HG02610 (cell line): ENCODE measurements at regions not wholly inside any gene's neighbourhood (a gene's known extent, or its start where the extent isn't known, plus 50 kb on each side); places are given as distances from the start of the nearest gene placed in this dataset.

ENCODE experiments used
- ATAC-seq: cut with Tn5 transposase; IDR thresholded peaks from one replicate; pipeline ENCODE4 v1.9.1; 2021; ENCODE audit warnings: mild to moderate bottlenecking, moderate library complexity; ENCODE audit not compliant: unreplicated experiment

GRCh38 chr10:129078346-129078745 lies 388.7 kb upstream of the MGMT start:
- ATAC-seq = no peak

GRCh38 chr10:129078746-129079145 lies 388.3 kb upstream of the MGMT start:
- no peak for ATAC-seq

- no peak for ATAC-seq
These were observed 387.3 kb upstream of the MGMT start for GRCh38 chr10:129079705-129080104.

- ATAC-seq = no peak
These were observed 381.2 kb upstream of the MGMT start for GRCh38 chr10:129085811-129086210.

- no peak for ATAC-seq
These were observed 377.7 kb upstream of the MGMT start for GRCh38 chr10:129089341-129089740.

DNA sequence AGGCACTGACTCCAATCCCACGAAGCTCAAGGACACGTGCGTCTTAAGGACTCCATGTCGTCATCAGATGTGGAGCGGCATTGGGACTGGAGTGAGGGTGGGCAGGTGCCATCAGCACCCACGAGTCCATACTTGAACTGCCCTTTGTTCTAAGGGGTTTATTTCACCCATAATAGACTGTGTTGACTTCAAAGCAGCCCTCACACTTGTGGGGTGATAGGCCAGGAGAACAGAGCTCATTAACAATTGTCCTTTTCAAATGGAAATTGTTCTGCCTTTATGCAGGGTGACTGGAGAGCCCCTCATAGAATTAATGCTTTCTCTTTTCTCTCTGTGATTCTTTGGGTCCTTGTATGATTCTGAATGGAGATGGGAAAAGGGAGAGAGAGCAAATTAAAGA lies 376.9 kb upstream of the MGMT start:
- no peak for ATAC-seq

GRCh38 chr10:129090618-129091366 lies 376.2 kb upstream of the MGMT start:
- ATAC-seq = no peak

GRCh38 chr10:129093641-129094040 lies 373.4 kb upstream of the MGMT start:
- no peak for ATAC-seq

- ATAC-seq = no peak
These were observed 372.8 kb upstream of the MGMT start for GRCh38 chr10:129094233-129094632.

GRCh38 chr10:129094861-129095260 lies 372.2 kb upstream of the MGMT start:
- no peak for ATAC-seq

DNA sequence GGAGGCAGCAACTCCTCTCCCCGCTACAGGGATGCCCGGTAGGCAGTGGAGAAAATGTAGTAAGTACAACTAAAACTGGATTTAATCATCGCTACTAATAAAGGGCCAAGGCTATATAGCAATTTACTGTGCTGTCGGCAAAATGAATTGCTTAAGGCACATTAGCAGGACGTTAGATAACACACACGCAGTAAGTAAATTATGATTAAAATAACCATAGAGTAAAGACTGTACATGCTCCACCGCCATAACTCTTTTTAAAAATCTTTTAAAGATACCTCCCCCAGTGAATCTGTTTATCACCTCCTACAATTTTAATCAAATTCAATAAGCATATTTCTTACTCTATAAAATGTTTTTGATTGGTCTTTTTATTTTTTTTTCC lies 371.4 kb upstream of the MGMT start:
- ATAC-seq = no peak

DNA sequence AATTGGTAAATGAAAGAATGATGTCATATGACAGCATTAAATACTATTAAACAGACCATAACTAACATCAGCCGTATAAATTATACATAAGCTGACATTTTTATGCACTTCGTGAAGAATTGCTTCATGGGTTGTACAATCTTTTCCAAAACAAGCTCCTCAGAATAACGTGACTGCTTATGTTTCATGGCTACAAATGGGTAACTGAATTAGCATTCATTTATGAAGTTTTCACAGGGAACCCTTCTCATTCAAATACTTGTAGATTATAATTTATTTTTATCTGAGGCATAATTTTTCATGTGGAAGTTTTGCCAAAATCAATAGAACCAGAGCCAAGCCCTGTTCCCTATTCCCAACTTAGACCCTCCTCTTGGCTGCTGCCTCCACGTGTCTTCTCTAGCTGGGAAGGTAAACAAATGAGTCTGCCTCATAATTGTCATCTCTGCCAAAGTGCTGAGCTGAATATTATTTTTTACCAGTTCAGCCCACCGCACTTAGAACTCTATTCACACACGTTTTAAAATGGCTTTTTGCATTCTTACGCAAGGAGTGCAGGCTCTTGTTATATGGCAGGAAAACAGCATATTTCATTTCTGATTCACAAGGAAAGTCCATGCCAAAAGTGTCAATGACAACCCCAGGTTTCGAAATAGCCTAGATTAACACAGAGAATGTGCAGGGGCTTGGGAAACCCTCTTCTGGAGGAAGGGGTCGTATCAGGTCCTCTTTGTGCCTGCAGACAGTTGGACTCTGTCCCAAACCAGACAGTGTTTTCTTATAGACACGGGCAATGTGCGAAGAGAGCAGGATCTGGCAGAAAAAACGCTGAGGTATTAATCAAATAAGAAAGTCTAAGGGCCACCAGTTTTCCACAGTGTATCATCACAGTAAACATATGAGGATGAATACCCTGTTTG lies 370.7 kb upstream of the MGMT start:
- ATAC-seq = no peak

GRCh38 chr10:129097776-129098330 lies 369.2 kb upstream of the MGMT start:
- ATAC-seq = no peak

GRCh38 chr10:129098517-129098916 lies 368.5 kb upstream of the MGMT start:
- ATAC-seq = no peak

DNA sequence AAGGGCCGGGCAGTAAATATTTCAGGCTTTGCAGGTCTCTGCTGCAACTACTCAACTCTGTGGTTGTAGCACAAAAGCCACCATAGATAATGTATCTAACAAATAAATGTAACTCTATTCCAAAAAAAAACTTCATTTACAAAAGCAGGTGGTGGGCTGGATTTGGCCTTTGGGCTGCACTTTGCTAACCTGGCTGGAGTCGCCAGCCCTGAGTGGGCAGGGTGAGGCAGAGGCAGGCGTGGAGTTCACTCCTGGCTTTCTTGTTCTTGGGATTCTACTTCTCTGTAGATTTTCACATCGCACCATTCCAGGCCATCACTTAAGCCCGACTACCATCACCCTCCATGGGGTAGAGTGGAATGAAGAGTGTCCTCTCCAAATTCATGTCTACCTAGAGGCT lies 367.6 kb upstream of the MGMT start:
- no peak for ATAC-seq

DNA sequence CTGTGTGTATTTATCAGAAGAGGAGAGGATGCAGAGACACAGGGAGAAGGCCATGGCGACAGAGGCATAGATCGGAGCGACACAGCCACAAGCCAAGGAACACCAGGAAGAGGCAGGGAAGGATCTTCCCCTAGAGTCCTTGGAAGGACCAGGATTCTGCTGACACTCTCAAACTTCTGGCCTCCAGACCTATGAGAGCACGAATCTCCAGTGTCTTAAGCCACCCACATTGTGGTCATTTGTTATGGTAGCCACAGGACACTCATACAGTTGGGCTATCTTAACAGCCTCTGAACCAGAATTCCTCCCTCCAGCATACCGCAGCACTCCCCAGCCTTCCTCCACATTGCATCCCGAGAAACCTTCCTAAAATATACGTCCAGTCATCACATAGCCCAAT lies 367.0 kb upstream of the MGMT start:
- ATAC-seq = no peak

GRCh38 chr10:129101232-129101980 lies 365.6 kb upstream of the MGMT start:
- ATAC-seq = no peak

DNA sequence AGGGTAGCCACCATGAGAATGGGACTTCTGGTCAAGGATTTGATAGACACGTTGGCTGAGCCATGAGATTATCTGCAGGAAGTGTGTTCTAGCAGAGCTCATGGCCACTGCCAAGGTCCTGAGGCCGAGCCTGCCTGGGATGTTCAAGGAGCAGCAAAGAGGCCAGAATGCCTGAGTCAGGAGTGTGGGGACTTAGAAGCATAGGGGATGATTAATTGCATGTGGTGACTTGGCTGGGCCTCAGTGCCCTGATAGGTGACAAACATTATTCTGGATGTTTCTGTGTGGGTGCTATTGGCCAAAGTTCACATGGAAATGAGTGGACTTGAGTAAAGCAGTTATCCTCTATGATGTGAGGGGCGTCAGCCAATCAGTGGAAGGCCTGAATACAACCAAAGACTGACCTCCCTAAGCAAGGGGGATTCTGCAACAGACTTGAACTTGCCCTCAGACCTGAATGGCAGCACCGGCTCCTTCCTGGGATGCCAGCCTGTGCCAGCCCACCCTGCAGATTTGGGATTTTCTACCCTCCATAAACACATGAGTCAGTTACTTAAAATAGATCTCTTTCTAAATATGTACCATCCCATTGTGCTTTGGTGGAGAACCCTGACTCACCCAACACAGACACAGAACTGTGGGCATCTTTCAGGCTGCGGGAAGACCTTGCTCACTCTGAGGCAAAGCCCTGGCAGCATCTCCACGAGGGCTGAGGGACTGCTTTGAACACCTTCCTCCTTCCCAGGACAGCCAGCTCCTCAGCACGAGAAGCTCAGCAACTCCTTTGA lies 363.9 kb upstream of the MGMT start:
- ATAC-seq = no peak

DNA sequence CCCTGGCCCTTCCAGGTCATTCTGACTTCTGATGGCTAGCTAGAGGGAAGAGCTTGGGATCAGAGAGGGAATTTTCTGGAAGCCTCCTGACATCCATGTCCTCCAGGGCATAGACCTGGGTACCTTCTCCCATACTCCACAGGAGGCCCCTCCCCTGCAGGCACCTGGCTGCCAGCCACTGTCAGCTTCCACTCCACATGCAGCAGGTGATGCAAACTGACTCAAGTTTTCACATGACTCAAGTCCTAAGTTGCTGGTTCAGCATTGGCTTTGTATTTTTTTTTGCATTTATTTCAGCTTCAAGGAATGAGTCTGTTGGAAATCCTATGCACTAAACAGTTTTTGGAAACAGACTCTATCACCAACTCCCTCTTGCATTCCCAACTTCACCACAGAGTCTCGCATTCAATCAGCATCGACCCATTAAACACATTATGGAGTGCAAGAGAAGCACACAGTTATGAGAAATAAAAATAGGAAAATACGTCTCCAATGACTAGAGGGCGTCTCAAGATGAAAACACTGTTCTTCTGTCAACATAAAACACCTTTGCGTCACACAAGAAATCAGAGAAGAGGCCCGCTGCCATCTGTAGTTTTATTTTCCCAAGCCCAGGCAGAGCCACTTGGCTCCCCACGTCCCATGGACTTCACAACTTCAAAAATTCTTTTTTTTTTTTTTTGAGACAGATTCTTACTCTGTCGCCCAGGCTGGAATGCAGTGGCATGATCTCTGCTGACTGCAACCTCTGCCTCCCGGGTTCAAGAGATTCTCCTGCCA lies 362.6 kb upstream of the MGMT start:
- no peak for ATAC-seq

GRCh38 chr10:129105266-129105665 lies 361.8 kb upstream of the MGMT start:
- no peak for ATAC-seq
